ENCODE measurements at regions not wholly inside any gene's neighbourhood (a gene's known extent, or its start where the extent isn't known, plus 50 kb on each side); places are given as distances from the start of the nearest gene placed in this dataset.
A peak's percentile ranks its signal among the peaks of the same experiment; 100 is the strongest.
"Not testable (repeated sequence)": the region's sequence is repeated elsewhere in the genome, so short reads cannot be mapped to it uniquely, and the experiment has no call there.

GRCh38 chr2:160826496-160826895, 332.9 kb upstream of the RBMS1 start:
- H3K4me3 ChIP-seq (ENCODE audit: low read length), result no peak overlapping the region
- DNase-seq (ENCODE audit: low read depth, low spot score), result no peak

DNA sequence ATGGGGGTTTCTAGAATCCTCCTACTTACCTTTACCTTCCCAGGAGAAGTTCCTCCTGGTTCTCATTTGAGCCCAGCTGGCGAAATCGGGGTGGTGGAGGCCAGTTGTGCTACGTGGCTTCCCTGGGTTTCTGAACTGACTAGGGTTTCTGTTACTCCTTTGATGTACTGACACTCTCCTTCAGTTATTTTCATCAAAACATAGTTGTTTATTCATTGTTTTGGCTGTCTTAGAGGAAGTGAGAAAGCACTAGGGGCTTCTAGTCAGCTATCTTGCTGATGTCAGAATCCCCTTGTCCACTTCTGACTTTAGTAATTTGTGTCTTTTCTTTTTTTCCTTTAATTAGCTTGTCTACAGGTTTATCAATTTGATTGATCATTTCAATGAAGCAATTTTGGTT, 332.2 kb upstream of the TANK start:
- DNase-seq (ENCODE audit: low read depth, low spot score), result no peak
- no peak overlapping the region for H3K4me3 ChIP-seq (ENCODE audit: low read length)

- not testable (repeated sequence) for DNase-seq (ENCODE audit: low read depth, low spot score); H3K4me3 ChIP-seq (ENCODE audit: low read length)
Observed at GRCh38 chr2:160832381-160832780, 327.8 kb upstream of the TANK start.

GRCh38 chr2:160835166-160835565, 325.1 kb upstream of the TANK start:
- H3K4me3 ChIP-seq (ENCODE audit: low read length), result no peak overlapping the region
- no peak for DNase-seq (ENCODE audit: low read depth, low spot score)

DNA sequence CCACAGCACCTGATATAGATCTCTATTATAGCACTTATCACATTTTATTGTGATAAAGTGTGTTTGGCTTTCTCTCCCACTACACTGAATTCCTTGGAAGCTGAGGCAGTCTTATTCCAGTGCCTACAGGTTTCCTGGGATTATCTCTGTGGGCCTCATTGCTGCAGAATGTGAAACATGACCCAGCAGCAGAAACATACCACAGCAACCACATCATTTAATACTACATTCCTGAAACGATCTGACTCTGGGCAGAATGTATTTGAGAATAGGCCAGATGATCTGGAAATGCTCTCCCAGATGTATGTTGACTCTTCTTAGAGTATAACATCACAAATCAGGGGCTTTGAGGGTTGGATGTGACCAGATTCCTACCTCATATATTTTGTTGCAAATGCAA, 323.5 kb upstream of the TANK start:
- no peak for DNase-seq (ENCODE audit: low read depth, low spot score)
- no peak overlapping the region for H3K4me3 ChIP-seq (ENCODE audit: low read length)

- no peak overlapping the region for H3K4me3 ChIP-seq (ENCODE audit: low read length)
- no peak for DNase-seq (ENCODE audit: low read depth, low spot score)
Observed at GRCh38 chr2:160837416-160837815, 322.8 kb upstream of the TANK start.

DNA sequence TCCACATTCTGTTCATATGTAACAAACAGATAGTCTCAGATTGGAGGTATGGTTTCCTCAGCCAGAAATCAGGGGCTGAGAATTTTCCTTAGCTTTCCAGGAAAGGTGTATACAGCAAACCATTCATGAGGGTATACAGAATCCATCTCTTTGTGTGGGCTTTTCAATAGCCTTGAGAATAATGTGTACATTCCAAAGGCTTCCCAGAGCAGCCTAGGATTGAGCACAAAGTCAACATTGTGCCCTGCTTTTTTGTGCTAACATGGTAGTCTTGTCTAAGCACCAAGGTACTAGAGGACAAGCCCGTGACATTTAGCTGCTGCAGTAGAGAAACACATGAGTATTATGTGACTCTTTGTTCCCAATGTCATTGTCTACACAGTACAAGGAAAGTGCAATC, 322.1 kb upstream of the TANK start:
- no peak overlapping the region for H3K4me3 ChIP-seq (ENCODE audit: low read length)
- no peak for DNase-seq (ENCODE audit: low read depth, low spot score)

DNA sequence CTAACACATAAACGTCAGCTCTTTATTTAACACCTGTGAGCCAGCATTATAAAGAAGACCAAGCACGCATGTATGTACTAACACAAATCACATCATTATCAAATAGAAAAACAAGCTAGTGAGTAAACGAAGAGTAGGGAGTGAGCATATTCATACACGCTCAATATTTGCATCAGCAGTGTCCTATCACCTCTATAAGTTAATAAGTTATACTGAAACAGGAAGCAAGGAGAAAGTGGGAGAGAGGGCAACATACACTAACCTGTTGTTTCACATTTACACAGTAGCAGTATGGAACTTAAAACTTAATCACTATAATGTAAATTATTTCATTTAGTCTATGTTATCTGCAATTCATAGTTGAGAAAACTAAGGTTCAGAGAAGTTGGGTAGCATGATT, 321.5 kb upstream of the TANK start:
- DNase-seq (ENCODE audit: low read depth, low spot score), result no peak
- H3K4me3 ChIP-seq (ENCODE audit: low read length), result no peak overlapping the region

- H3K4me3 ChIP-seq (ENCODE audit: low read length), result no peak overlapping the region
- DNase-seq (ENCODE audit: low read depth, low spot score), result no peak
Observed at GRCh38 chr2:160842286-160842685, 317.9 kb upstream of the TANK start.

- H3K4me3 ChIP-seq (ENCODE audit: low read length), result no peak overlapping the region
- peak; percentile 19 for DNase-seq (ENCODE audit: low read depth, low spot score)
Observed at GRCh38 chr2:160859096-160859495, 301.1 kb upstream of the TANK start.

GRCh38 chr2:160862226-160862625, 298.0 kb upstream of the TANK start:
- no peak for DNase-seq (ENCODE audit: low read depth, low spot score)

DNA sequence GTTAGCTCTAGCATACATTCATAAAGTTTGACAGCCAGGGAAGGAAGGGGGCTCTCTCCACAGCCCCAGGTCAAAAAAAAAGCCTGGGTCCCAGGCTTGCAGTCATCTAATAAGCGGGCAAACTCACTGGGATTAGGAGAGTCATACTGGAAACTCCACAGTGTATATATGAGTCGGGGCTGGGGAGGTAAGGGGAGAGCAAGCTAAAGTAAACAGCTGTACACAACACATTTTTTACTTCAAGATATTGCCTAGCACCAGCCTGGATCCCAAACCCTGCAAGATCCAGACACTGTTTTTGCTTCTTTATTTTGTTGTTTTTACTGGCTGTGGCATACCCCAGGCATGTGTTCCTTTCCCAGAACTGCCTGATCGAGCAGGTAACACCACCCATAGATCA, 291.3 kb upstream of the TANK start:
- no peak for DNase-seq (ENCODE audit: low read depth, low spot score)
- no peak overlapping the region for H3K4me3 ChIP-seq (ENCODE audit: low read length)

More at GRCh38 chr2:160862226-160862625, 298.0 kb upstream of the TANK start:
- H3K4me3 ChIP-seq (ENCODE audit: low read length), result no peak overlapping the region

- no peak for DNase-seq (ENCODE audit: low read depth, low spot score)
Observed at GRCh38 chr2:160869411-160869810, 290.8 kb upstream of the TANK start.

DNA sequence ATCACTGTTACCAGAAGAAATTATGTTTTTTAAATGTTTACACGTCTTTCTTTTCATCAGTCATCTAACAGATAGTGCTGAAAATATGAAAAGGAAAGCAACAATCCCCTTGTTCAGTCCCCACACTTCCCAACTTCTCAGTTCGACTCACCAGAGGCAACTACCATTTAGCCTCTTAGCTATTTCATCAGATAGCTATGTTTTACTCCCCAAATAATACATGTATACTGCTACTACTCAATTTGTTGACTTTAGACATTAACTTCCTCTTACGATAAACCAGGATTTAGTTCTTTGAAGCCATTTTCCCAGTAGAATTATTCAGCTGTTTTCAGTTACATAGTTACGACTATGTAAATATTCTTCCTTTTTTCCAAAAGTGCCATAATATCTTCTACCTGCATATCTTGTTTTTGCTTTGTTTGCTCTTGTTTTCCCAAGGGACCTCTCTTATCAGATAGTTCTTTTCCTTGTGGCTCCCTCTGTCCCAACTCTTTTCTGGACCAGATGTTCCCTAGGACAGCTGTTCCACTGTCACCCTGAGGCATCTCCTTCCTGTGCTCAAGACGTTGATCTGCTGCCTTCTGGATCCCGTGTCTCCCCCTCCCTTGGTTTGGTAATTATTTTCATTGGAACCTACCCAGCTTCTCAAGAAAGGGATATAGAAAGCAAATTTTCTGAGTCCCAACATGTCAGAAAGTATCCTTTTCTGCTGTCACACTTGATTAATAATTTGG, 289.3 kb upstream of the TANK start:
- H3K4me3 ChIP-seq (ENCODE audit: low read length), result no peak overlapping the region
- no peak for DNase-seq (ENCODE audit: low read depth, low spot score)

More at GRCh38 chr2:160869411-160869810, 290.8 kb upstream of the TANK start:
- no peak overlapping the region for H3K4me3 ChIP-seq (ENCODE audit: low read length)

- DNase-seq (ENCODE audit: low read depth, low spot score), result no peak
- no peak overlapping the region for H3K4me3 ChIP-seq (ENCODE audit: low read length)
Observed at GRCh38 chr2:160871953-160872352, 288.3 kb upstream of the TANK start.

DNA sequence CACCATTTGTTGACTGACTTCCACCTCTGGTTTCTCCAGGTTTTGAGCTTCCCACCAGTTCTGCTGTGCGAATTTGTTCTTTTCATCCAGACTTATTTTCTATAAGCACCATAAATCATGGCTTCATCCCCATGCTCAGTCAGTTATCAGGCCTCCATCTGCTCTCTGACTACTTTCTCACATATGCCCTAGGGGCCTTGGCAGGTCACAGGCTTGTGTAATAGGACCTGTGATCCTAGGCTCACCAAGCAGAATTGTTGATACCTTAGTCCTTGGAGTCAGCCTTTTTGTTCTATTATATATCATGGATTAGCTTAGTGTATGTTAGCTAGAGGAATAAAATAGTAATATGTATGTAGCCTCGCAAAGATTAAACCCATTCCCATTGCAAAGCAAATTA, 284.2 kb upstream of the TANK start:
- H3K4me3 ChIP-seq (ENCODE audit: low read length), result no peak overlapping the region
- no peak for DNase-seq (ENCODE audit: low read depth, low spot score)

DNA sequence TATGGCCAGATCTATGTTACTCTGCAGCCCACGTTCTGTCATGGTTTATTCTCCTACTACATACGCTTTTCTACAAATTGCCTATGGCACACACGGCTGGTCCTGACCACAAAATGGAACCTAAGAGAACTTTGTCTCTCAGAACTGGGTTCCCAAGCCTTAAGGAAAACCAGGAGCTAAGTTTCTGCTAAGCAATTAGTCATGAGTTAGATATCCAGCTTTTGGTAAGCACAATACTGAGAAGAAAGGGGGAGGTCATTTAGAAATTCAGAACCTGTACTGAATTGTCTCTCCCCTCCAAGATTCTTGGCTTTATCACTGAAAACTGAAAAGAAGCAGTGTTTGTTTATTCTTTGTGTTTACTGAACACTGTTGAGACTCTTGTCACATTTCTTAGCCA, 283.5 kb upstream of the TANK start:
- no peak overlapping the region for H3K4me3 ChIP-seq (ENCODE audit: low read length)
- DNase-seq (ENCODE audit: low read depth, low spot score), result no peak

DNA sequence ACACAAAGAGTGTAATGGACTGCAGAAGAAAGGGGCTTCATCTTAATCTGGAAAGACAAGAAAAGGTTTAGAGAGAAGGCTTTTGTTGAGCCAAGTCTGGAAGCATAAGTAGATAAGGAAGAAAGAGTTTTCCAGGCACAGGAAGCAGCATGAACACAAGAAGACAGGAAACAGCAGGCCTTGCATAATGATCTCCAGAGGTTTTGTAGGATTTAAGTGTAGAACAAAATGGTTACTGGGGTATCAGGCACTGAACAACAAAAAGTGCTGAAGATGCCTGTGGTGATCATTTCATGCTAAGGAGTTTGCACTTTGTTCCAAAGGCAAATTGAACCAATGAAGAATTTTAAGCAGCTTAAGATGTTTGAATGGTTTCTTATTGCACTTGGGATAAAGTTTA, 281.6 kb upstream of the TANK start:
- no peak overlapping the region for H3K4me3 ChIP-seq (ENCODE audit: low read length)
- no peak for DNase-seq (ENCODE audit: low read depth, low spot score)

GRCh38 chr2:160882906-160883305, 277.3 kb upstream of the TANK start:
- DNase-seq (ENCODE audit: low read depth, low spot score), result no peak
- no peak overlapping the region for H3K4me3 ChIP-seq (ENCODE audit: low read length)

DNA sequence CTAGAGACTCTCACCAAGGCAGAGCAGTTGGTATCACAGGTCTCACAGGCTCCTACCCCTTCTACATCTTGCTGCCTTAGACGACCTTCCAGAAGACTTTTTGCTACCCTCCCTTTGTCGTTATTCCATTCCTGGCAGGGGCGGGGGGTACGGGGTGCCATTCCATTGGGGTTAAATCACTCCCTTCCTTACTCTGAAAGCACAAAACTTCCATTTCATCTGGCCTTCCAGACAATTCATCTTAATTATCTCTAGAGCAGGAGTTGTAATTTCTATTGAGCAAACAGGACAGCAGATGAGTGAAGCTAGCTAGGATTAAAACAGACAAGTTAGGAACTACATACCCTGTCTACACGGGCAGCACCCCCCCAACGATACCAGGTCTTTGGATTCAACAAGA, 276.2 kb upstream of the TANK start:
- DNase-seq (ENCODE audit: low read depth, low spot score), result no peak
- H3K4me3 ChIP-seq (ENCODE audit: low read length), result no peak overlapping the region

DNA sequence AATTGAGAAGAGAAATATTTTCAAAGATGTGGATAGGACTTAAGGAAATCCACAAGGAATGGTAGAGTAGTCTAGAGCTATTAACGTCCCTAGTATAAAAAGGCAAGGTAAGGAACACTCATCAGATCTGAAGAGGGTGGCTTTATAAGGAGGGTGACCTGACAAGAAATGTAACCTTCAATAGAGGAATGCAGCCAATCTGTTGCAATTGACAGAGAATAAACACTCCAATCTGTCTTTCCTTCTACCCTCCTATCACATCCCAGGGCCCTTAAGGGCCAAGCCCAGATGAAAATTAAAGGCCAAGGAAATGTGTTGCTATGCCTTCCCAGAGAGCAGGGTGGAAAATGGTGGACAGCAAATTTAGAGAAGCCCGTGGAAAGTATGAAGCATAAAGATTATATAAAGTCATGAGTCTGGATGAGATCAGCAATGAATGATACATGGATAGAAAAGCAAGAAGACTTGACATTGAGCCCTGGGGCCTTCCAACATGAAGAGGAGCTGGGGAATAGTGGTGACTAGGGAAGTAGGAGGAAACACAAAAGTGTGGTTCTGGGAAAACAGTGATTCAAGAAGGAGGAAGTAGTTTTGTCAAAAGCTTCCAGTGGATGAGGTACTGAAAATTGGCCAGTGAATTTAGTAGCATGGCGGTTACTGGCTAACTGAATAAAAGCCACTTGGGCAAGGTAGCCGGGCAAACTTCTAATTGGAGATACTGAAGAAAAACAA, 270.6 kb upstream of the TANK start:
- H3K4me3 ChIP-seq (ENCODE audit: low read length), result no peak overlapping the region
- DNase-seq (ENCODE audit: low read depth, low spot score), result no peak
